H9 (cell line): ENCODE measurements at regions not wholly inside any gene's neighbourhood (a gene's known extent, or its start where the extent isn't known, plus 50 kb on each side); places are given as distances from the start of the nearest gene placed in this dataset.
A peak's percentile ranks its signal among the peaks of the same experiment; 100 is the strongest.

Experiments
- DNase-seq: peaks from one replicate; pipeline ENCODE4 v3.0.0-alpha.2; 2017
- H2AFZ ChIP-seq: one replicate; pipeline ENCODE4 v1.6.1; 2013; ENCODE audit warnings: mild to moderate bottlenecking, low read length, control low read depth, moderate library complexity
- H2AK5ac ChIP-seq: 2 replicates; pipeline ENCODE4 v1.6.1; 2013; ENCODE audit warnings: low read length, control low read depth, mixed read lengths; ENCODE audit not compliant: insufficient read length
- H2BK120ac ChIP-seq: one replicate; pipeline ENCODE4 v1.6.1; 2013; ENCODE audit warnings: low read depth, mild to moderate bottlenecking, low read length, control low read depth, inconsistent platforms; ENCODE audit not compliant: poor library complexity, severe bottlenecking
- H2BK12ac ChIP-seq: 2 replicates; pipeline ENCODE4 v1.6.1; 2013; ENCODE audit warnings: low read length, control low read depth, mixed read lengths, low read depth; ENCODE audit not compliant: insufficient read length
- H2BK15ac ChIP-seq: 2 replicates; pipeline ENCODE4 v1.6.1; 2013; ENCODE audit warnings: low read depth, low read length, control low read depth
- H2BK20ac ChIP-seq: one replicate; pipeline ENCODE4 v1.6.1; 2013; ENCODE audit warnings: low read depth, mild to moderate bottlenecking, low read length, control low read depth, inconsistent platforms; ENCODE audit not compliant: poor library complexity, severe bottlenecking
- H2BK5ac ChIP-seq: 2 replicates; pipeline ENCODE4 v1.6.1; 2013; ENCODE audit warnings: low read length, control low read depth, mixed read lengths; ENCODE audit not compliant: insufficient read length
- H3K14ac ChIP-seq: 2 replicates; pipeline ENCODE4 v1.6.1; 2013; ENCODE audit warnings: low read length, control low read depth; ENCODE audit not compliant: insufficient read depth
- H3K18ac ChIP-seq: 2 replicates; pipeline ENCODE4 v1.6.1; 2013; ENCODE audit warnings: low read depth, mild to moderate bottlenecking, mixed read lengths, low read length, control low read depth; ENCODE audit not compliant: insufficient read length
- H3K23ac ChIP-seq: 2 replicates; pipeline ENCODE4 v1.6.1; 2013; ENCODE audit warnings: low read length, control low read depth, mixed read lengths, low read depth; ENCODE audit not compliant: insufficient read length
- H3K23me2 ChIP-seq: 2 replicates; pipeline ENCODE4 v1.6.1; 2013; ENCODE audit warnings: low read depth, mild to moderate bottlenecking, mixed read lengths, low read length, control low read depth; ENCODE audit not compliant: insufficient read length, poor library complexity, severe bottlenecking
- H3K27ac ChIP-seq: 2 replicates; pipeline ENCODE4 v1.5.1; 2013; ENCODE audit warnings: low read length, control low read depth, mixed read lengths, low read depth; ENCODE audit not compliant: insufficient read length
- H3K27me3 ChIP-seq: 2 replicates; pipeline ENCODE4 v1.6.1; 2013; ENCODE audit warnings: low read length, control low read depth, inconsistent platforms; ENCODE audit not compliant: insufficient read depth
- H3K4ac ChIP-seq: 2 replicates; pipeline ENCODE4 v1.6.1; 2013; ENCODE audit warnings: low read depth, mild to moderate bottlenecking, control low read depth, inconsistent platforms, low read length, moderate library complexity
- H3K4me1 ChIP-seq: 2 replicates; pipeline ENCODE4 v1.6.1; 2013; ENCODE audit warnings: low read length, control low read depth, inconsistent platforms; ENCODE audit not compliant: insufficient read depth
- H3K4me2 ChIP-seq: 2 replicates; pipeline ENCODE4 v1.6.1; 2013; ENCODE audit warnings: low read length, control low read depth, mixed read lengths; ENCODE audit not compliant: insufficient read length, insufficient read depth
- H3K56ac ChIP-seq: 2 replicates; pipeline ENCODE4 v1.6.1; 2013; ENCODE audit warnings: low read depth, mild to moderate bottlenecking, mixed read lengths, low read length, control low read depth; ENCODE audit not compliant: insufficient read length
- H3K79me1 ChIP-seq: 2 replicates; pipeline ENCODE4 v1.6.1; 2013; ENCODE audit warnings: low read depth, mild to moderate bottlenecking, moderate library complexity, low read length, control low read depth, inconsistent platforms; ENCODE audit not compliant: insufficient read depth, poor library complexity, severe bottlenecking
- H3K79me2 ChIP-seq: 2 replicates; pipeline ENCODE4 v1.6.1; 2013; ENCODE audit warnings: low read length, control low read depth, inconsistent platforms; ENCODE audit not compliant: insufficient read depth
- H3K9ac ChIP-seq: 2 replicates; pipeline ENCODE4 v1.6.1; 2013; ENCODE audit warnings: low read length, control low read depth, mixed read lengths; ENCODE audit not compliant: insufficient read length; ENCODE audit errors: extremely low read depth
- H3K9me3 ChIP-seq: one replicate; pipeline ENCODE4 v1.6.1; 2013; ENCODE audit warnings: low read depth, low read length, inconsistent platforms; ENCODE audit not compliant: control insufficient read depth
- H3T11ph ChIP-seq: one replicate; pipeline ENCODE4 v1.6.1; 2013; ENCODE audit warnings: mild to moderate bottlenecking, low read length, control low read depth, inconsistent platforms
- H4K20me1 ChIP-seq: one replicate; pipeline ENCODE4 v1.6.1; 2013; ENCODE audit not compliant: control insufficient read depth, insufficient read length, insufficient read depth
- H4K5ac ChIP-seq: 2 replicates; pipeline ENCODE4 v1.6.1; 2013; ENCODE audit warnings: low read depth, mild to moderate bottlenecking, mixed read lengths, low read length, control low read depth; ENCODE audit not compliant: insufficient read length
- H4K8ac ChIP-seq: replicated peaks from 2 replicates; pipeline ENCODE4 v1.6.1; 2013; ENCODE audit warnings: low read length, control low read depth, mixed read lengths, low read depth; ENCODE audit not compliant: insufficient read length
- H4K91ac ChIP-seq: 2 replicates; pipeline ENCODE4 v1.6.1; 2013; ENCODE audit warnings: low read depth, mild to moderate bottlenecking, moderate library complexity, mixed read lengths, low read length, control low read depth; ENCODE audit not compliant: insufficient read length
- H3K27ac Mint-ChIP-seq, 3 experiments: 2 replicates in 2 of 3; 3 replicates in 1 of 3; pipeline ENCODE4 v1.8.0; 2020 to 2021; ENCODE audit warnings: mixed read lengths in 3 of 3, mild to moderate bottlenecking in 1 of 3, moderate library complexity in 1 of 3
- H3K27me3 Mint-ChIP-seq: 2 replicates; pipeline ENCODE4 v1.8.0; 2021; ENCODE audit warnings: low read depth, mild to moderate bottlenecking, moderate library complexity, mixed read lengths
- H3K36me3 Mint-ChIP-seq, 3 experiments: 2 replicates in 2 of 3; 3 replicates in 1 of 3; pipeline ENCODE4 v1.8.0; 2020 to 2021; ENCODE audit warnings: low read depth in 3 of 3, mixed read lengths in 3 of 3; ENCODE audit not compliant: insufficient read depth in 1 of 3
- H3K4me1 Mint-ChIP-seq, 2 experiments: 2 replicates each; pipeline ENCODE4 v1.8.0; 2020; ENCODE audit warnings: mixed read lengths in 2 of 2
- H3K4me3 Mint-ChIP-seq, 2 experiments: 2 replicates in 1 of 2; 3 replicates in 1 of 2; pipeline ENCODE4 v1.8.0; 2020 to 2021; ENCODE audit warnings: mild to moderate bottlenecking in 2 of 2, mixed read lengths in 2 of 2, moderate library complexity in 1 of 2
- H3K9me3 Mint-ChIP-seq, 2 experiments: 2 replicates in 1 of 2; 3 replicates in 1 of 2; pipeline ENCODE4 v1.8.0; 2020; ENCODE audit warnings: mild to moderate bottlenecking in 2 of 2, mixed read lengths in 2 of 2, moderate library complexity in 1 of 2
- CTCF ChIP-seq: fragments of 200-600 bp; sonication (generic); conservative IDR thresholded peaks from 3 replicates; pipeline ENCODE4 v1.8.0; 2021; ENCODE audit warnings: antibody characterized with exemption, mild to moderate bottlenecking
- WGBS: extraction: QIAGEN DNeasy Blood & Tissue Kit; methylation state at CpG from one replicate; pipeline ENCODE4 v1.1.7; 2013; ENCODE audit warnings: missing lambda C conversion rate, low lambda C conversion rate, mixed read lengths; ENCODE audit not compliant: insufficient read length; ENCODE audit errors: extremely low coverage; 5-methylcytosine and 5-hydroxymethylcytosine counted together

GRCh38 chr1:58308206-58308605, 238.3 kb downstream of the OMA1 start:
- no peak overlapping the region for H3K4me2 ChIP-seq
- no peaks in the 10 kb centered on the region for H3K9me3 Mint-ChIP-seq
- TF ChIP-seq CTCF: no peak

More at GRCh38 chr1:58308206-58308605, 238.3 kb downstream of the OMA1 start:
- no peak overlapping the region for H2AK5ac ChIP-seq
- no peak overlapping the region for H3T11ph ChIP-seq
- H3K4me1 ChIP-seq: peaks cover 8% of the 10 kb centered on the region
- no CpG with 5 or more reads among the region's 1 CpG for WGBS
- H3K27ac ChIP-seq: no peak overlapping the region
- no peaks in the 10 kb centered on the region for H3K79me2 ChIP-seq
- no peaks in the 10 kb centered on the region for H3K9me3 ChIP-seq
- no peak overlapping the region for H3K4ac ChIP-seq
- peak; percentile 59 for DNase-seq
- no peak overlapping the region for H3K18ac ChIP-seq
- H3K14ac ChIP-seq: no peak overlapping the region
- Mint-ChIP-seq H3K36me3 (no peaks in the 10 kb centered on the region), H3K27ac (no peak overlapping the region; a peak in 1 of 7 replicates), H3K27me3 (no peaks in the 10 kb centered on the region), H3K4me3 (no peak overlapping the region), H3K4me1 (peaks cover 26 to 27% of the 10 kb centered on the region in 2 experiments)
- H3K23ac ChIP-seq: no peak overlapping the region
- no peak overlapping the region for H3K9ac ChIP-seq
- H2BK20ac ChIP-seq: no peak overlapping the region
- no peak overlapping the region for H3K56ac ChIP-seq
- no peaks in the 10 kb centered on the region for H3K23me2 ChIP-seq
- H2AFZ ChIP-seq: no peak overlapping the region
- no peaks in the 10 kb centered on the region for H3K79me1 ChIP-seq
- H2BK5ac ChIP-seq: no peak overlapping the region
- H4K8ac ChIP-seq: no peak overlapping the region
- H2BK15ac ChIP-seq: no peak overlapping the region
- H2BK12ac ChIP-seq: no peak overlapping the region
- H2BK120ac ChIP-seq: no peak overlapping the region
- H3K27me3 ChIP-seq: no peaks in the 10 kb centered on the region
- no peak overlapping the region for H4K91ac ChIP-seq
- no peak overlapping the region for H4K5ac ChIP-seq
- no peaks in the 10 kb centered on the region for H4K20me1 ChIP-seq
